Endodermal cell (in vitro differentiated cells): ENCODE measurements at regions not wholly inside any gene's neighbourhood (a gene's known extent, or its start where the extent isn't known, plus 50 kb on each side); places are given as distances from the start of the nearest gene placed in this dataset.

Experiments used
- DNase-seq: peaks from one replicate; pipeline ENCODE4 v3.0.0-alpha.2; 2017
- H3K27ac ChIP-seq: 2 replicates; pipeline ENCODE4 v1.5.1; 2013; ENCODE audit warnings: mild to moderate bottlenecking, low read depth, low read length, moderate library complexity
- H3K27me3 ChIP-seq: 2 replicates; pipeline ENCODE4 v1.6.1; 2013; ENCODE audit warnings: mild to moderate bottlenecking, low read length, moderate library complexity; ENCODE audit not compliant: insufficient read depth, control insufficient read depth, poor library complexity, severe bottlenecking
- H3K36me3 ChIP-seq: 2 replicates; pipeline ENCODE4 v1.7.0; 2013; ENCODE audit warnings: mild to moderate bottlenecking, low read length, moderate library complexity; ENCODE audit not compliant: control insufficient read depth, insufficient read depth
- H3K4me1 ChIP-seq: one replicate; pipeline ENCODE4 v1.7.0; 2013; ENCODE audit warnings: low read length; ENCODE audit not compliant: control insufficient read depth, insufficient read depth
- H3K4me3 ChIP-seq: 2 replicates; pipeline ENCODE4 v1.5.1; 2013; ENCODE audit warnings: mild to moderate bottlenecking, low read length, moderate library complexity
- H3K9ac ChIP-seq: 2 replicates; pipeline ENCODE4 v1.6.1; 2013; ENCODE audit warnings: mild to moderate bottlenecking, low read length, moderate library complexity; ENCODE audit not compliant: poor library complexity, severe bottlenecking; ENCODE audit errors: extremely low read depth
- H3K9me3 ChIP-seq: 2 replicates; pipeline ENCODE4 v1.6.1; 2013; ENCODE audit warnings: mild to moderate bottlenecking, low read length, moderate library complexity; ENCODE audit not compliant: control insufficient read depth
- H3K27ac Mint-ChIP-seq: 2 replicates; pipeline ENCODE4 v1.8.0; 2020; ENCODE audit warnings: mixed read lengths
- H3K27me3 Mint-ChIP-seq: 2 replicates; pipeline ENCODE4 v1.8.0; 2021; ENCODE audit warnings: mild to moderate bottlenecking, mixed read lengths; ENCODE audit not compliant: insufficient read depth
- H3K36me3 Mint-ChIP-seq: 2 replicates; pipeline ENCODE4 v1.8.0; 2020; ENCODE audit warnings: low read depth, mixed read lengths
- H3K4me1 Mint-ChIP-seq: 2 replicates; pipeline ENCODE4 v1.8.0; 2020; ENCODE audit warnings: mixed read lengths
- H3K4me3 Mint-ChIP-seq: 2 replicates; pipeline ENCODE4 v1.8.0; 2020; ENCODE audit warnings: mild to moderate bottlenecking, moderate library complexity, mixed read lengths
- H3K9me3 Mint-ChIP-seq: 2 replicates; pipeline ENCODE4 v1.8.0; 2020; ENCODE audit warnings: mild to moderate bottlenecking, mixed read lengths
- CTCF ChIP-seq: fragments of 200-600 bp; sonication (generic); conservative IDR thresholded peaks from 2 replicates; pipeline ENCODE4 v1.5.0; 2021; ENCODE audit warnings: antibody characterized with exemption, mild to moderate bottlenecking
- WGBS, 2 experiments: methylation state at CpG; one replicate each; pipeline versions ENCODE4 v1.1.5 to v1.1.7; 2013; ENCODE audit warnings: missing lambda C conversion rate in 2 of 2, mixed read lengths in 1 of 2; ENCODE audit not compliant: insufficient coverage in 1 of 2, insufficient read length in 1 of 2; 5-methylcytosine and 5-hydroxymethylcytosine counted together

GRCh38 chr2:4246364-4247131, 543.2 kb downstream of the DCDC2C start:
- no peak for TF ChIP-seq CTCF
- Histone ChIP-seq H3K27ac (no peak overlapping the region), H3K36me3 (no peaks in the 10 kb centered on the region), H3K4me3 (no peak overlapping the region), H3K9me3 (no peaks in the 10 kb centered on the region), H3K9ac (no peak overlapping the region), H3K27me3 (no peaks in the 10 kb centered on the region), H3K4me1 (no peaks in the 10 kb centered on the region)
- Mint-ChIP-seq H3K27ac (no peak overlapping the region), H3K4me1 (peaks cover 4% of the 10 kb centered on the region), H3K36me3 (no peaks in the 10 kb centered on the region), H3K27me3 (peaks cover 7% of the 10 kb centered on the region), H3K9me3 (peaks cover 6% of the 10 kb centered on the region), H3K4me3 (no peak overlapping the region)
- 32 to 54% methylated on average over 4 to 11 of the region's 11 CpGs for WGBS, 2 experiments
- no peak for DNase-seq

- H3K27me3 Mint-ChIP-seq: peaks cover 7% of the 10 kb centered on the region
- DNase-seq: no peak
- H3K4me1 Mint-ChIP-seq: peaks cover 4% of the 10 kb centered on the region
- WGBS, 2 experiments: 59 to 94% methylated on average over 3 of the region's 3 CpGs
- TF ChIP-seq CTCF: no peak
- Histone ChIP-seq H3K9ac (no peak overlapping the region), H3K36me3 (no peaks in the 10 kb centered on the region), H3K27me3 (no peaks in the 10 kb centered on the region), H3K4me3 (no peak overlapping the region), H3K9me3 (no peaks in the 10 kb centered on the region), H3K27ac (no peak overlapping the region), H3K4me1 (no peaks in the 10 kb centered on the region)
- H3K9me3 Mint-ChIP-seq: peaks cover 6% of the 10 kb centered on the region
- H3K36me3 Mint-ChIP-seq: no peaks in the 10 kb centered on the region
- H3K27ac Mint-ChIP-seq: no peak overlapping the region
- no peak overlapping the region for H3K4me3 Mint-ChIP-seq
Observed at GRCh38 chr2:4247791-4248190, 544.4 kb downstream of the DCDC2C start.

GRCh38 chr2:4255491-4255890, 552.1 kb downstream of the DCDC2C start:
- no peak overlapping the region for H3K27ac Mint-ChIP-seq
- no peaks in the 10 kb centered on the region for H3K27me3 Mint-ChIP-seq
- H3K4me1 Mint-ChIP-seq: no peaks in the 10 kb centered on the region
- Histone ChIP-seq H3K9me3 (no peaks in the 10 kb centered on the region), H3K27me3 (no peaks in the 10 kb centered on the region), H3K9ac (no peak overlapping the region), H3K4me3 (no peak overlapping the region), H3K36me3 (no peaks in the 10 kb centered on the region), H3K4me1 (no peaks in the 10 kb centered on the region), H3K27ac (no peak overlapping the region)
- no peaks in the 10 kb centered on the region for H3K9me3 Mint-ChIP-seq
- DNase-seq: no peak
- no peak for TF ChIP-seq CTCF
- H3K4me3 Mint-ChIP-seq: no peak overlapping the region
- no peaks in the 10 kb centered on the region for H3K36me3 Mint-ChIP-seq
- WGBS, 2 experiments: 93 to 98% methylated on average over 4 of the region's 4 CpGs
